WTC11 (cell line): ENCODE measurements at regions not wholly inside any gene's neighbourhood (a gene's known extent, or its start where the extent isn't known, plus 50 kb on each side); places are given as distances from the start of the nearest gene placed in this dataset.

Source experiments
- ATF1 ChIP-seq: sonication (generic); formaldehyde crosslinking; IDR thresholded peaks from 2 replicates; pipeline ENCODE4 v1.8.1; 2023; ENCODE audit warnings: mild to moderate bottlenecking, moderate library complexity, missing genetic modification reagents
- CREM ChIP-seq: sonication (generic); formaldehyde crosslinking; IDR thresholded peaks from 2 replicates; pipeline ENCODE4 v1.8.1; 2022; ENCODE audit warnings: mild to moderate bottlenecking, missing genetic modification reagents, moderate library complexity
- CTCF ChIP-seq: fragments of 200-600 bp; IDR thresholded peaks from 2 replicates; pipeline ENCODE4 v1.8.0; 2022; ENCODE audit warnings: antibody characterized with exemption
- IRF1 ChIP-seq: sonication (generic); formaldehyde crosslinking; IDR thresholded peaks from 2 replicates; pipeline ENCODE4 v1.8.0; 2023; ENCODE audit warnings: missing genetic modification reagents
- MAX ChIP-seq: sonication (generic); formaldehyde crosslinking; IDR thresholded peaks from 2 replicates; pipeline ENCODE4 v1.8.0; 2022; ENCODE audit warnings: mild to moderate bottlenecking, missing genetic modification reagents
- RORB ChIP-seq: fragments of 250-450 bp; sonication (Bioruptor Pico); IDR thresholded peaks from 2 replicates; pipeline ENCODE4 v1.9.0; 2021; ENCODE audit warnings: mild to moderate bottlenecking
- STAT6 ChIP-seq: sonication (generic); formaldehyde crosslinking; conservative IDR thresholded peaks from 2 replicates; pipeline ENCODE4 v1.8.1; 2023; ENCODE audit warnings: mild to moderate bottlenecking, low read depth, missing genetic modification reagents, moderate library complexity

- TF ChIP-seq STAT6 (CRISPR knock-in tag) = no peak
- TF ChIP-seq CTCF = no peak
- no peak for TF ChIP-seq MAX
- no peak for TF ChIP-seq RORB
- TF ChIP-seq ATF1 (CRISPR knock-in tag) = no peak
- no peak for TF ChIP-seq CREM (CRISPR knock-in tag)
- no peak for TF ChIP-seq IRF1 (CRISPR knock-in tag)
Observed at GRCh38 chr12:116421785-116422538, 137.2 kb upstream of the MAP1LC3B2 start.
